ENCODE measurements at regions not wholly inside any gene's neighbourhood (a gene's known extent, or its start where the extent isn't known, plus 50 kb on each side); places are given as distances from the start of the nearest gene placed in this dataset.

- no peak for TF ChIP-seq IKZF3 (tag by site-specific recombination; IDR thresholded peaks at IDR 0.05)
- no peak for TF ChIP-seq ZNF473 (tag by site-specific recombination; IDR thresholded peaks at IDR 0.05)
- TF ChIP-seq, protein P1, sequence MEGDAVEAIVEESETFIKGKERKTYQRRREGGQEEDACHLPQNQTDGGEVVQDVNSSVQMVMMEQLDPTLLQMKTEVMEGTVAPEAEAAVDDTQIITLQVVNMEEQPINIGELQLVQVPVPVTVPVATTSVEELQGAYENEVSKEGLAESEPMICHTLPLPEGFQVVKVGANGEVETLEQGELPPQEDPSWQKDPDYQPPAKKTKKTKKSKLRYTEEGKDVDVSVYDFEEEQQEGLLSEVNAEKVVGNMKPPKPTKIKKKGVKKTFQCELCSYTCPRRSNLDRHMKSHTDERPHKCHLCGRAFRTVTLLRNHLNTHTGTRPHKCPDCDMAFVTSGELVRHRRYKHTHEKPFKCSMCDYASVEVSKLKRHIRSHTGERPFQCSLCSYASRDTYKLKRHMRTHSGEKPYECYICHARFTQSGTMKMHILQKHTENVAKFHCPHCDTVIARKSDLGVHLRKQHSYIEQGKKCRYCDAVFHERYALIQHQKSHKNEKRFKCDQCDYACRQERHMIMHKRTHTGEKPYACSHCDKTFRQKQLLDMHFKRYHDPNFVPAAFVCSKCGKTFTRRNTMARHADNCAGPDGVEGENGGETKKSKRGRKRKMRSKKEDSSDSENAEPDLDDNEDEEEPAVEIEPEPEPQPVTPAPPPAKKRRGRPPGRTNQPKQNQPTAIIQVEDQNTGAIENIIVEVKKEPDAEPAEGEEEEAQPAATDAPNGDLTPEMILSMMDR (tag by site-specific recombination; IDR thresholded peaks at IDR 0.05): no peak
- TF ChIP-seq ZNF660 (tag by site-specific recombination; IDR thresholded peaks at IDR 0.05): no peak
- no peak for TF ChIP-seq ZNF776 (tag by site-specific recombination; IDR thresholded peaks at IDR 0.05; ENCODE audit: borderline replicate concordance)
- no peak for TF ChIP-seq ZNF114 (tag by site-specific recombination; IDR thresholded peaks at IDR 0.05)
- TF ChIP-seq ZNF785 (tag by site-specific recombination; IDR thresholded peaks at IDR 0.05): no peak
- TF ChIP-seq ZNF580 (tag by site-specific recombination; IDR thresholded peaks at IDR 0.05): no peak
- no peak for TF ChIP-seq KLF1 (tag by site-specific recombination; IDR thresholded peaks at IDR 0.05)
- TF ChIP-seq ZNF391 (tag by site-specific recombination; IDR thresholded peaks at IDR 0.05; ENCODE audit: borderline replicate concordance, low read depth): no peak
- TF ChIP-seq TSHZ1 (tag by site-specific recombination; IDR thresholded peaks at IDR 0.05; ENCODE audit: borderline replicate concordance): no peak
- no peak for TF ChIP-seq ZNF639 (tag by site-specific recombination; IDR thresholded peaks at IDR 0.05)
- no peak for TF ChIP-seq ZNF585B (tag by site-specific recombination; IDR thresholded peaks at IDR 0.05)
- no peak for TF ChIP-seq ZBTB20 (tag by site-specific recombination; IDR thresholded peaks at IDR 0.05)
Observed at GRCh38 chr6:66993272-66993671, 1286.2 kb upstream of the EYS start.

All from HEK293 (cell line).